ENCODE measurements at regions not wholly inside any gene's neighbourhood (a gene's known extent, or its start where the extent isn't known, plus 50 kb on each side); places are given as distances from the start of the nearest gene placed in this dataset.

- ATAC-seq (no peak), FAIRE-seq (no peak), DNase-seq (ENCODE audit: extremely low read depth in 1 of 4, low spot score in 3 of 4) (no peak)
- no peaks in the 10 kb centered on the region for H3K4me1 ChIP-seq (replicated peaks in 1 of 2; ENCODE audit: control insufficient read depth in 2 of 2, insufficient read depth in 2 of 2, low read length in 2 of 2)
- H3K79me2 ChIP-seq (ENCODE audit: control insufficient read depth, insufficient read depth, low read length), result no peaks in the 10 kb centered on the region
- no peak overlapping the region for H3K27ac ChIP-seq (ENCODE audit: extremely low read depth, low read depth, low read length)
- in situ Hi-C loops (cut with MboI) (no loop called here), intact Hi-C loops (cut with micrococcal nuclease) (no loop called here)
- no peaks in the 10 kb centered on the region for H3K27me3 ChIP-seq (ENCODE audit: control insufficient read depth in 2 of 2, insufficient read depth in 2 of 2, low read length in 2 of 2)
- BruUV-seq (replicated peaks), result no TSS peak
- ChIA-PET CTCF (ENCODE audit: low intra/inter-chr PET ratio) (interaction anchor here (0.7 kb wide), 1 partner anchor 766 kb away, joined by 3 read pairs; no protein-coding TSS in a partner anchor), POLR2A (interaction anchor here (0.6 kb wide), 1 partner anchor 8 kb away, joined by 3 read pairs; no protein-coding TSS in a partner anchor)
- H3K9me1 ChIP-seq (ENCODE audit: control insufficient read depth, insufficient read depth, low read length), result no peaks in the 10 kb centered on the region
- no peaks in the 10 kb centered on the region for H3K36me3 ChIP-seq (ENCODE audit: control insufficient read depth, insufficient read depth, low read length)
- H3K4me2 ChIP-seq (ENCODE audit: insufficient read depth, low read length), result no peak overlapping the region
- WGBS (ENCODE audit: insufficient coverage, low coverage, missing lambda C conversion rate), result 0% methylated on average over 4 of the region's 4 CpGs
- H3K9me3 ChIP-seq (replicated peaks; ENCODE audit: control insufficient read depth, insufficient read depth, low read depth, low read length), result no peaks in the 10 kb centered on the region
- H4K20me1 ChIP-seq (replicated peaks; ENCODE audit: control insufficient read depth, insufficient read depth, low read length), result no peaks in the 10 kb centered on the region
- H2AFZ ChIP-seq (ENCODE audit: low read depth, low read length), result no peak overlapping the region
- no peak overlapping the region for H3K9ac ChIP-seq (ENCODE audit: insufficient read depth in 1 of 2, low read depth in 2 of 2, low read length in 2 of 2)
- no peak overlapping the region for H3K4me3 ChIP-seq
- TF ChIP-seq BCOR (IDR thresholded peaks at IDR 0.05) (no peak), ZNF23 (CRISPR knock-in tag; IDR thresholded peaks at IDR 0.05) (no peak), AFF1 (IDR thresholded peaks at IDR 0.05; ENCODE audit: low read depth in 1 of 2, partially characterized antibody in 2 of 2) (no peak), ZNF830 (CRISPR knock-in tag; IDR thresholded peaks at IDR 0.05) (no peak), ZBTB33 (CRISPR knock-in tag; IDR thresholded peaks at IDR 0.05) (no peak), SMARCC2 (IDR thresholded peaks at IDR 0.05; ENCODE audit: low read depth) (no peak), MAFK (IDR thresholded peaks at IDR 0.05; ENCODE audit: low read length) (no peak), ZNF12 (CRISPR knock-in tag; IDR thresholded peaks at IDR 0.05) (no peak), RFX7 (CRISPR knock-in tag; IDR thresholded peaks at IDR 0.05) (no peak), POU5F1 (IDR thresholded peaks at IDR 0.05; ENCODE audit: borderline replicate concordance, low read depth, low read length, partially characterized antibody) (no peak), BCLAF1 (IDR thresholded peaks at IDR 0.05; ENCODE audit: borderline replicate concordance in 1 of 2, control insufficient read depth in 1 of 2, low read depth in 2 of 2, low read length in 1 of 2) (no peak), ZFX (CRISPR knock-in tag; IDR thresholded peaks at IDR 0.05) (no peak), GABPB1 (CRISPR knock-in tag; IDR thresholded peaks at IDR 0.05) (no peak), SETDB1 (IDR thresholded peaks at IDR 0.05; ENCODE audit: low read length) (no peak), SMARCA4 (IDR thresholded peaks at IDR 0.05) (no peak), TSC22D4 (tag; IDR thresholded peaks at IDR 0.05) (no peak)
Measured at GRCh38 chr2:128996078-128996477, 677.4 kb upstream of the HS6ST1 start.
